Ishikawa (cell line): ENCODE measurements at regions not wholly inside any gene's neighbourhood (a gene's known extent, or its start where the extent isn't known, plus 50 kb on each side); places are given as distances from the start of the nearest gene placed in this dataset.

Source experiments
- CEBPB ChIP-seq: IDR thresholded peaks from 2 replicates; pipeline ENCODE4 v1.6.1; 2012
- CREB1 ChIP-seq: IDR thresholded peaks from 2 replicates; pipeline ENCODE4 v1.6.1; 2012; ENCODE audit warnings: low read depth
- EGR1 ChIP-seq: IDR thresholded peaks from 2 replicates; pipeline ENCODE4 v1.6.1; 2012
- EP300 ChIP-seq: IDR thresholded peaks from 2 replicates; pipeline ENCODE4 v1.6.1; 2012; ENCODE audit warnings: borderline replicate concordance
- FOXM1 ChIP-seq: IDR thresholded peaks from 2 replicates; pipeline ENCODE4 v1.6.1; 2012; ENCODE audit warnings: low read depth, borderline replicate concordance
- MAX ChIP-seq: IDR thresholded peaks from 2 replicates; pipeline ENCODE4 v1.6.1; 2012
- NFIC ChIP-seq: IDR thresholded peaks from 2 replicates; pipeline ENCODE4 v1.6.1; 2012
- RAD21 ChIP-seq: IDR thresholded peaks from 2 replicates; pipeline ENCODE4 v1.6.1; 2012; ENCODE audit warnings: low read depth
- REST ChIP-seq: IDR thresholded peaks from 2 replicates; pipeline ENCODE4 v1.6.1; 2012; ENCODE audit warnings: low read depth, mild to moderate bottlenecking
- TAF1 ChIP-seq: IDR thresholded peaks from 2 replicates; pipeline ENCODE4 v1.6.1; 2012; ENCODE audit warnings: low read depth, mild to moderate bottlenecking
- TCF12 ChIP-seq: IDR thresholded peaks from 2 replicates; pipeline ENCODE4 v1.6.1; 2012; ENCODE audit warnings: low read depth
- TEAD4 ChIP-seq: IDR thresholded peaks from 2 replicates; pipeline ENCODE4 v1.6.1; 2012
- YY1 ChIP-seq: IDR thresholded peaks from 2 replicates; pipeline ENCODE4 v1.6.1; 2012; ENCODE audit warnings: low read depth
- ZBTB7A ChIP-seq: IDR thresholded peaks from 2 replicates; pipeline ENCODE4 v1.6.1; 2012; ENCODE audit warnings: low read depth
- TF ChIP-seq, protein P1 (sequence below): IDR thresholded peaks from 2 replicates; pipeline ENCODE4 v1.6.1; 2012

DNA sequence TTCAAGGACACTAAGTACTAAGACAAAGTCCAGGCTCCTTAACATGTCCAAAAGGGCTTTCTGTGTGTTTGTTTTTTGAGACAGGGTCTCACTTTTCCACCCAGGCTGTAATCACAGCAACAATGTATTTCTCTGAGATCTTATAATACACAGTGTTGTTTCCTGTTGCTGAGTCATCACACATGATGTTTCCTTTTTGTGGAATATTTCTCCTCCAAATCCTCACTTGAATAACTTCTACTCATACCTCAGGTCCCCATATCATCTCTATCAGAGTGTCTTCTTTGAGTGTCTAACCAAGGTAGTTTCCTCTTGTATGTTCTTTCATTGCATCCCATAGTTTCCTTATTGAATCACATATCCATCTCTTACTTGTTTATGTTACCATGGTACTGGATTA, 632.0 kb upstream of the PIK3C3 start:
- TF ChIP-seq, protein P1, sequence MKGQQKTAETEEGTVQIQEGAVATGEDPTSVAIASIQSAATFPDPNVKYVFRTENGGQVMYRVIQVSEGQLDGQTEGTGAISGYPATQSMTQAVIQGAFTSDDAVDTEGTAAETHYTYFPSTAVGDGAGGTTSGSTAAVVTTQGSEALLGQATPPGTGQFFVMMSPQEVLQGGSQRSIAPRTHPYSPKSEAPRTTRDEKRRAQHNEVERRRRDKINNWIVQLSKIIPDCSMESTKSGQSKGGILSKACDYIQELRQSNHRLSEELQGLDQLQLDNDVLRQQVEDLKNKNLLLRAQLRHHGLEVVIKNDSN, result no peak
- no peak for TF ChIP-seq EP300
- TF ChIP-seq NFIC, result no peak
- no peak for TF ChIP-seq TEAD4
- no peak for TF ChIP-seq FOXM1
- no peak for TF ChIP-seq YY1
- no peak for TF ChIP-seq ZBTB7A
- no peak for TF ChIP-seq TCF12
- no peak for TF ChIP-seq CEBPB

DNA sequence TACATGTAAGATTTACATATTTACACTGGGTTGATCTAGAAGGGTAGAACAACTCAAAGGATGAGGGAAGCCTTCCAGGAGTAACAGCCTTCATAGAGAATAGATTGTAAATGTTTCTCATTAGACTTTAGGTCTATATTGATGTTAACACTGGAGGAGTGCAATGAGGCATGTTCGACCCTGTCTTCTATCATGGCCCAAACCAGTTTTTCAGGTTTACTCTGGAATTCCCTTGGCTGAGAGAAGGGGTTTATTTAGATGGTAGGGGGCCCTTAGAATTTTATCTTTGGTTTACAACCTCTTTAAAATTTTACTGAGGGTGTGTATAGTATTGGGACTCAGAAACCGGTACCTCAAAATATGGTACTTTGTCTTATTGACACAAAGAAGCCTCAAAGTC, 634.9 kb upstream of the PIK3C3 start:
- TF ChIP-seq FOXM1, result no peak
- no peak for TF ChIP-seq CEBPB
- TF ChIP-seq, protein P1, result no peak
- no peak for TF ChIP-seq MAX
- no peak for TF ChIP-seq TAF1
- TF ChIP-seq EGR1, result no peak
- no peak for TF ChIP-seq RAD21

- no peak for TF ChIP-seq EGR1
- TF ChIP-seq YY1, result no peak
- TF ChIP-seq NFIC, result no peak
- TF ChIP-seq RAD21, result no peak
- no peak for TF ChIP-seq TCF12
- no peak for TF ChIP-seq ZBTB7A
- TF ChIP-seq MAX, result no peak
Measured at GRCh38 chr18:41315134-41315533, 639.9 kb upstream of the PIK3C3 start.

DNA sequence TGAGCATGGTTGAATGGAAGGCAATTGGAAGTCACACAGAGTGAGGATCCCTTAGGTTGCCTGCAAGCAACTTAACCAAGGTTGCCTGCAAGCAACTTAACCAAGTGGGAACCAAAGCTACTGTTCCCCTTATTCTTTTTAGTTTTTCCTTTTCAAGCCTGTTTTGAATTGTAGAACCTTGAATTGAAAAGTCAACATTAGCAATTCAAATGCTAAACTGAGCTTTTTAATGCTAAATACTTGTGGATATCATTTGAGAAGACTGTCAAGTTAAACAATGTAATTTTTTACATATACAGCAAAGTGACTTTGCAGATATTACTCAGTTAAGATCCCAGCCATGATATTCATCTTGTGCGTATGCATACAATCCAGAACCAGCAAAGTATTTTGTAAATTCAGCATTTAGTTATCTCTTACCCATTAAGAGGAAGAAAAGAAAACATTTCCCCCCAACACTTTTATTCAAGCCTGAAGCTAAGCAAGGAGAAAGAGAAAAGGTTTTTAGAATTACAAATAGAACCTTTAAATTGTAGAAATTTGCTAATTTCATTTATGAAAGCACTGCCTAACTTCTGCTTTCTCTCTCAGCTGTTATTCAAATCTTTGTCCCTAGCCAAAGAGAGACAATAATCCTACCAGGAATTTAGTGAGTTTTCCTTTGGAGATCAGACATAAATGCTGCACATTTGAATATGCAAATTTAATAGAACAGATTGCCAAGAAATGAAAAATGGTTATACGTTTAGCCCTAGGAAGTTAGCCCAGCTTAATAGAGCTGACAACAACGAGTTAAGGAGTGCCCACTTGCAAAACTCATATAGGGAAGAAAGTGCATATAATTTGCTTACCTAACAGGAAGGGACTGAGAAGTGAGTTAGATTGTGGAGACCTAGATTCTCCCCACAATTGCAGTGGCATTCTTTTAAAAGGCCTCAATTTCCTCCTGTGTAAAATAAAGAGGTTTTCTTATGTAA, 643.2 kb upstream of the PIK3C3 start:
- TF ChIP-seq, protein P1, result no peak
- TF ChIP-seq TCF12, result no peak
- TF ChIP-seq REST, result no peak
- no peak for TF ChIP-seq YY1
- TF ChIP-seq MAX, result no peak
- TF ChIP-seq TAF1, result no peak
- no peak for TF ChIP-seq EGR1
- no peak for TF ChIP-seq EP300
- no peak for TF ChIP-seq CEBPB
- TF ChIP-seq TEAD4, result no peak
- no peak for TF ChIP-seq CREB1
- TF ChIP-seq ZBTB7A, result no peak
- TF ChIP-seq RAD21, result no peak
- TF ChIP-seq NFIC, result no peak
- TF ChIP-seq FOXM1, result no peak

- TF ChIP-seq FOXM1, result no peak
- no peak for TF ChIP-seq EP300
- TF ChIP-seq TCF12, result no peak
- TF ChIP-seq ZBTB7A, result no peak
- TF ChIP-seq EGR1, result no peak
- no peak for TF ChIP-seq TAF1
- TF ChIP-seq YY1, result no peak
- TF ChIP-seq RAD21, result no peak
Measured at GRCh38 chr18:41297740-41298139, 657.3 kb upstream of the PIK3C3 start.

GRCh38 chr18:41269294-41269693, 685.7 kb upstream of the PIK3C3 start:
- no peak for TF ChIP-seq REST
- no peak for TF ChIP-seq MAX
- no peak for TF ChIP-seq YY1
- no peak for TF ChIP-seq TAF1
- no peak for TF ChIP-seq TCF12
- TF ChIP-seq FOXM1, result no peak
- no peak for TF ChIP-seq EGR1
- TF ChIP-seq TEAD4, result no peak
